HG03280 (cell line): ENCODE measurements at regions not wholly inside any gene's neighbourhood (a gene's known extent, or its start where the extent isn't known, plus 50 kb on each side); places are given as distances from the start of the nearest gene placed in this dataset.

Source experiments
- ATAC-seq: cut with Tn5 transposase; IDR thresholded peaks from one replicate; pipeline ENCODE4 v1.9.1; 2021; ENCODE audit warnings: mild to moderate bottlenecking, moderate library complexity; ENCODE audit not compliant: unreplicated experiment

GRCh38 chr13:80604098-80604497 lies 263.2 kb upstream of the SPRY2 start:
- ATAC-seq, result no peak

- no peak for ATAC-seq
Measured at GRCh38 chr13:80603351-80603750, 262.4 kb upstream of the SPRY2 start.

DNA sequence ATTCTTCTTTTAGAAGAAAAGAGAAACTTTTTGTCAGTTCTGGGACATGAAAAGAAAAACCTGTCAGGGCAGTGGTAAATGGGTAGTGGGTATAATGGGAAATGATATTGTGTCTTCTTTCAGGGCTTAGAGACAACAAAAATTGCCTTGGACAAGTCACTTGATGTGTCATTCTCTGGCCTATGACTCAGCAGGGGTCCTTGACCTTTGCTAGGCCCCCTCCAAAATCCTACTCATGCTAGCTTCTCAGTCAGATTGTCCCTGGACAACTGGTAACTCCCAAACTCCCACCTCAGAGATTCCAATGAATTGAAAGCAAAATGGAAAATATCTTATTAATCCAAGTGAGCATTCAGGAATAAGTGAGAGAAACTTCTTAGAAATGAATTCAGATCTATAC lies 258.8 kb upstream of the SPRY2 start:
- ATAC-seq, result no peak

DNA sequence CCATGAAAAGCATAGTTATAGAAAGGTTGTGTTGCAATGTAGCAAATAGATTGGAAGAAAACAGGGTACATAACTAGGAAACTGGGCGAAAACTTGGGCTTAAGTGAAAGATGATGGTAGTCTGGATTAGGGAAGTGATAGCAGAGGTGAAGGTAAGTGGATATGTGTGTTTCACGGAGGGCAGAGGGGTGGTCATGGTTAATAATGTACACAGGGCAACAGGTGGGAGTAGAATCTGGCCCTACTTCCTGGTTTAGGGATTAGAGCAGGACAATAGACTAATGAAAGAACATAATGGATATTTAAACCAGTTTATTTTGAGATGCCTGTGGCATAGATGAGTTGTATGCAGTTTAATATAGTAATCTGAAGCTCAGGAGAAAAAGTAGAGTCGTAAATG lies 257.3 kb upstream of the SPRY2 start:
- ATAC-seq, result no peak

- ATAC-seq, result no peak
Measured at GRCh38 chr13:80591976-80592740, 251.2 kb upstream of the SPRY2 start.

DNA sequence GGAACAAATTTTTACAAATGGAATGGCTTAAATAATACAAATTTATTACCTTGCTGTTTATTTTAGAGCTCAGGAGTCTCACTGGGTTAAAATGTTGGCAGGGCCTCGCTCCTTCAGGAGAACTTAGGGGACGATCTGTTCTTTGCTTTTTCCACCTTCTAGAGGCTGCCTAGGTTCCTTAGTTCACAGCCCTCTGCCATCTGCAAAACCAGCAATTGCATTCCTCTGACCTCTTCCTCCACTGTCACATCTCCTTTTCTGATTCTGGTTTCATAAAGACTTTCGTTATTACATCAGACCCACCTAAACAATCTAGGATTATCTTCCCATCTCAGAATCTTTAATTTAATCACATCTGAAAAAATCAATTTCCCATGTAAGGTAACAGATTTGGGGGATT lies 249.6 kb upstream of the SPRY2 start:
- ATAC-seq, result no peak

- no peak for ATAC-seq
Measured at GRCh38 chr13:80586356-80586755, 245.4 kb upstream of the SPRY2 start.

GRCh38 chr13:80585531-80585930 lies 244.6 kb upstream of the SPRY2 start:
- ATAC-seq, result no peak

DNA sequence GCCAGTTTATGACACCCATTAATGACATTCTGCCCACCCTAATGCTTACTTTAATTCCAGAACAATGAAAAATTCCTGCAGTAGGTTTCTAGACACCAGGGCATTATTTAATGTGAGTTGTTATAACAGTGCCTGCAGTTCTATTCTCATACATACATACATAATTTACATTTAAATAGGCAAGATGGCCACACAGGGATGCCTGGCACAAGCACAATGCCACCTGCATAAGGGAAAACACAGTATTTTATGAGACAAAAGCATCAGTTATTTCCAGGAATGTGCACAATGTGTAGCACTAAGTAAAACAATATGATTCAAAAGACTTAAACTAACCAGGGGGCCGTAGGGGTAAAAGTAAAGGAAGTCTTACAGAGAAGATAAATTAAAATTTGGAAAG lies 243.9 kb upstream of the SPRY2 start:
- ATAC-seq, result no peak

DNA sequence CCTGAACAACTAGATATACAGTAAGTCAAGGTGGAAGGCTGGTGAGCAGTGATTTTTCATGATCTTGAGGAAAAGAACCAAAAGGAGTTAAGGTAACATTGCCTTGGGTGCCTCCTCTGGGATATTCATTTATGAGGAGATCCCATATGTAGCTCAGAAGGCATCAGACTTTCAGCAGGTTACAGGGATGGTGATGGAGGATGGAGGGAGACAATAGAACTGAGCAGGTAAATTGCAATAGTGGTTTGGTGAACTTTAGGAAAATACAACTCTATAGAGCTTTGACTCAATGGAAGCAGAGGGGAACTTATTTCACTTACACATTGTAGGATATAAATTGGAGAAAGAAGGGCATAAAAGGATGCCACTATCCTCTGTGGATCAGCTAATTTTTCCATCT lies 243.4 kb upstream of the SPRY2 start:
- no peak for ATAC-seq

DNA sequence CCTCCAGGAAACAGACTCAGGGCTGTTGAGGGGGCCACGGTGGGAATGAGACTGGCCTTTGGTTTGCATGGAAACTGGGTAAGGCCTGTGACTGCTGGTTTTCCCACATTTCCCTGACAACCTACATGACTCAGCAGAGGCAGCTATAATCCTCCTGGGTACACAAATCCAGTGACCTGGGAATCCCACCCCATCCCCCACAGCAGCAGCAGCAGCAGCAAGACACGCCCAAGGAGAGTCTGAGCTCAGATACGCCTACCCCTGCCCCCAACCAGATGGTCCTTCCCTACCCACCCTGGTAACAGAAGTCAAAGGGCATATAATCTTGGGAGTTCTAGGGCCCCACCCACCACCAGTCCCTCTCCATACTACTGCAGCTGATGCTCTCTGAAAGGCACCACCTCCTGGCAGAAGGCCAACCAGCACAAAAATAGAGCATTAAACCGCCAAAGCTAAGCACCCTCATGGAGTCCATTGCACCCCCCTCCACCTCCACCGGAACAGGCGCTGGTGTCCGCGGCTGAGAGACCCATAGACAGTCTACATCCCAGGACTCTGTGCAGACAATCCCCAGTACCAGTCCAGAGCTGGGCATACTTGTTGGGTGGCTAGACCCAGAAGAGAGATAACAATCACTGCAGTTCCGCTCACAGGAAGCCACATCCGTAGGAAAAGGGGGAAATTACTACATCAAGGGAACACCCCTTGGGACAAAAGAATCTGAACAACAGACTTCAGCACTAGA lies 237.2 kb upstream of the SPRY2 start:
- ATAC-seq, result no peak

- ATAC-seq, result no peak
Measured at GRCh38 chr13:80577285-80577684, 236.4 kb upstream of the SPRY2 start.

GRCh38 chr13:80574113-80574850 lies 233.4 kb upstream of the SPRY2 start:
- no peak for ATAC-seq

GRCh38 chr13:80572923-80573316 lies 232.0 kb upstream of the SPRY2 start:
- no peak for ATAC-seq

DNA sequence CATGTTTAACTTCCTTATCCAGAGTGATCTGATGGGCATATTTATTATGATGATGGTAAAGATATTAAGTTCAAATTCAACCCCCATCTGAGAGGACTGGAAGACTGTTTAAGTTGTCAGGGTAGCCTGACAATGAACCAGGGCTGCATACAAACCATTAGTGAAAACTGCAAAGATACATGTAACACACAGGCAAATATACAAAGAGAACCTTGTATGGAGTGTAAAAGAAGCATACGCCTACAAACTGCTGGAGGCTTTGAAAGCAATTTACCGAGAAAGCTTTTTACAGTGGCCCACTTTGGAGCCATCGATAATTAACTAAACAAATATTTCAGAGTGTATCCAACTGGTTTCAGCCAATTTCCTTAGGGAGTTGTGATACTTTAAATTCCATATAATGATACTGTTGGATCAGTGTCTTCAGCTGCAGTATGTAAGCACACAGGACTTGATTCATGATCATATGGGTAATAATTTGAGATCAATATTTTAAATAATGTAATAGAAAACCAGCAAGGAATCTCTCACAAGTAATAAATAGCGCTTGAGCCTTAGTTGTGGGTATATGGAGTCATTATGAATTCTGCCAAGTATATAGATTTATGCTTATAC lies 231.5 kb upstream of the SPRY2 start:
- ATAC-seq, result no peak

DNA sequence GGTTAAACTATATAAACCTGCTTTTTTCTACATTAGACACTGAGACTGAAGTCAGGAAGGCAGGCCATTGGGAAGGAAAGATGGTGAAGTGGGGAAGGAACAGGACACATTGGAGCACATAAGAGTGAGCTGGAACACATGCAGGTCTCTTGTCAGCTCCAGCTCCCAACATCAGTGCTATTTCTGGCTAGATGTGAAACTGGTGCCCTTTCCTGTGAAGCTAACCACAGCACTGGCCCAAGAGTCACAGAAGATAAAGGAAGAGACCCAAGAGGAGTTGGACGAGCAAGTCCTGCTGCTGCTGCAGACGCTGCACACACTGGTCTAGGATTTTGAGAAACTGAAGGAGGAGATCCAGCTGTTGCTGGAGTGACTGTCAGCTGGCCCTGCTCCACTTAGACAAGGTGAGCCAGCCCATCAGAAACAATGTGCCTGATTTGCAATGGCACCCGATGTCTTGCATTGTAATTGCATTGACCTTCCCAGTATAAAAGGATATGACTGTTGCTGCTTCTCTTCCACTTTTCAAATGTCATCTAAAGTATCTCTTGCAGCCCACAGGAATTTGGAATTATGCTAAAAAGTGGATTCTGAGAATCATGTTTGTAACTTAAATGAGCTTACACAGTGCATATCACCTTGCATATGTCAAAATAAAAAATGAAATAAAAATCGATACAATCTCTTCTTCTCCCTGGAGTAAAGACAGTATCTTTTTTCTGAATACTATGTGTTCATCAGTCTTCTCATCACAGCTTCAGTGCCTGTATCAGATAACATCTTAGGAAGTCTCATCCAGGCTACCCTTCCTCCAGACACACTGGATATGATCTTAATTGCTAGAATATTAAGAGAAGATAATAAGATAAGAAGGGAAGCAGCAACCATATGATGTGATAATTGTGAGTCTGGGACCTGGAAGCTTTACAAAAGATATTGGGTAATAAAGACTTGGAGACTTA lies 230.7 kb upstream of the SPRY2 start:
- no peak for ATAC-seq

GRCh38 chr13:80563439-80563838 lies 222.5 kb upstream of the SPRY2 start:
- no peak for ATAC-seq

- no peak for ATAC-seq
Measured at GRCh38 chr13:80562433-80563156, 221.7 kb upstream of the SPRY2 start.

GRCh38 chr13:80560609-80561008 lies 219.7 kb upstream of the SPRY2 start:
- ATAC-seq, result no peak

DNA sequence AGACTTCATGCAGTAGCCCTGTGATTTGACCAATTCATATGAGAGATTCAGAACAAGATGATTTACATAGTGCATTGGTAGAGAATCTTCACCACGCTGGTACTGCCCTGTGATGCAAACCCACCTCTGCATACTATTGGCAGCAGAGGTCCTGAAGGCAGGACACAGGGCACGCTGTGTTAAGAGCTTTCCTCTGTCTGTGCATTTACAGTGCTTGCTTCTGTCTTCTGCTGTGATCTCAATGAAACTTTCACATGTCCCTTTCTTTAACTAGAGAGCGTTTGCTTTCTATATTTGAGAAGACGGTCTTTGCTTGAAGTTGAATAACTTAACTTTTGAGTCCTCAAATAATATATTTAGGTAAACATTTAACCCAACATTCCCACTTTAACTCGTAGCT lies 219.0 kb upstream of the SPRY2 start:
- no peak for ATAC-seq
